H4 (cell line): ENCODE measurements at regions not wholly inside any gene's neighbourhood (a gene's known extent, or its start where the extent isn't known, plus 50 kb on each side); places are given as distances from the start of the nearest gene placed in this dataset.
A peak's percentile ranks its signal among the peaks of the same experiment; 100 is the strongest.

ENCODE experiments used
- DNase-seq: peaks from one replicate; pipeline ENCODE4 v3.0.0-alpha.2; 2015; ENCODE audit warnings: low spot score

GRCh38 chr4:81951891-81952455 is 421.8 kb downstream of the HNRNPD start:
- DNase-seq, result no peak

- no peak for DNase-seq
These were observed 426.8 kb downstream of the HNRNPD start for GRCh38 chr4:81946996-81947395.

- DNase-seq, result no peak
These were observed 443.1 kb downstream of the HNRNPD start for GRCh38 chr4:81930506-81931238.

DNA sequence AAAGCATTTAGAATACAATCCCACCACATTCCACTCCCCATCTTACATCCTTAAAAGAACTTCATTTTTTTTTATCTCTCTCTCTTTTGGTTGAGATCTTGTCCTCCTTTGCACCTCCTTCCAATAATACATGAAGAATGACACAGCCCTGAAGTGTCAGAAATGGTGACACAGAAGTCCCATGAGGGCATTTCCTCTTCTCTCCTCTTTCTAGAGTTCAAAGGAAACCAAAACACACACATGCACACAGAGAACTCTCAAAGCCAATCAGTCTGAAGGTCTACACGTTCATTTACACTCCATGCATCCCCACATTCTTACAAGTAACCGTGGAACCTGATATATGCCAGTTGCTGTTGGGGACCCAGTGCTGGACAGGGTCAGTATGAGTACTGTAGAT is 450.7 kb downstream of the HNRNPD start:
- no peak for DNase-seq

DNA sequence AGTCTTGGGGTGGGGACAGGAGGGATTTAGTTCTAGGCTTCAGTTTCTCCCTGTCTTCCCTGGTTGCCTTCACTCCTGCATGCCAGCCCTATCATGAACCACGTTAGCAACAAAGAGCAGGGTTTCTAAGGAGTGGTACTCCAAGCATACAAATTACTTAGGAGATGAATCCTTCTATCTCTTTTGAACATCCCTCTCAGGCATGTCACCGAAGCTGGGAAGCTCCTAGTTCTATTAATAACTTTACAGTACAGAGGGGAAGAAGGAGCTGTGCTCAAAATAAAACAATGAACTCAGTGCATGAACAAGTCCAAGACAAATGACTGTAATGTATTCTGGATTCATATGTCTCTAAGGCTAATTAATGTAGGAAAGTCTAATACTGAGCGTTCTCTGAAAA is 450.6 kb upstream of the RASGEF1B start:
- no peak for DNase-seq

DNA sequence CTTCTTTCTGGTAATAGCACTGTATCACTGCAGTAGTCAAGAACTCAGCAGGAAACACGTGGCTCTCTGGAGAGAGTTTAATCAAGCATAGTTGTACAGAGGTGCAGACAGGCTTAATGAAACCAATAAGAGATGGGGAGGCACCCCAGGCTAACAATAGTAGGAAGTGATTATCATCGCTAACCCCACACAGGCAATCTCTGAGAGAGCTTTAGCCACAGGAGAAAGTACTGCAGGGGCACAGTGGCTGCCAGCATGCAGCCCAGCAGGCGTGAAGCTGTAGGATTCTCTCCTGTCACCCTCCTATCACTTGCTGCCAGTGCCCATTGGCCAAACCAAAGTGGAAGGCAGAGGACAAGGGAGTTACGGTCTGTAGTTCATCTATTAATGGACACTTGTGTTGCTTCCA is 450.0 kb upstream of the RASGEF1B start:
- DNase-seq, result no peak

DNA sequence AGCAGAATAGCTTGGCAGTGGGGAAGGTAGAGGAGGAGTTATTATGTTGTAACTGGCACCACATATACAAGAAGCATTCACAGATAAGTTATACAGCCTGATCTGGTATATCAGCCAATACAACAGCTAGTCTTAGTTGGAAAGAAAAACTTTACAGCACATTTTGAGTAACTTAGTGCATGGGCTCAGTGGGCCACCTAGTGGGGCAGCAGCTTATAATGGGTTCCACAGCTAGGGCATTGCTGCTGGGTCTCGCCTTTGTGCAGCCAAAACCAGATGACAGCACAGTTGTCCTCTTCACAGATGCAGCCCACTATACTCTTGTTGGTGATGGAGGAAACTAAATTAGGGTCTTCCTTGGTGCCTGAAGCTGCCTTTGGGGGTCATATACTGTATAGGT is 448.1 kb upstream of the RASGEF1B start:
- no peak for DNase-seq

DNA sequence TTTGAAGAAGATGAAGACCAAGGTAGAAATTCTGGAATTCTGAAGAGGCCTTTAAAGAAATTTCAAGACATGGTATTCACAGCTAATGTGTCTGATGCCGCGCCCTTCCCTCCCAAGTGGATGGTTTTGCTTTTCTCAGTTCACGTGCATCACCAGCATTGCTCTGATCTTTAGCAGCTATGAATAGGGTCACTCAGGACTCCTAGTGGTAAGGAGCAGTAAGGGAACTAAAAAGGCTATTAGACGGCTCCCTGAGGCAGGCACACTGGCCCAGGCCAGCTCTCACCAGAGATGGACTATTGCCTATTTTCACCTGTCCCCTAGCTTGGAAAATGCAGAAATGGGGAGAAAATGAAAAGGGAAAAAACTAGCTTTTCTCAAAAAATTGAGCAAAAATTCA is 447.5 kb upstream of the RASGEF1B start:
- DNase-seq, result peak; percentile 42

- no peak for DNase-seq
These were observed 443.7 kb upstream of the RASGEF1B start for GRCh38 chr4:81915430-81915829.

DNA sequence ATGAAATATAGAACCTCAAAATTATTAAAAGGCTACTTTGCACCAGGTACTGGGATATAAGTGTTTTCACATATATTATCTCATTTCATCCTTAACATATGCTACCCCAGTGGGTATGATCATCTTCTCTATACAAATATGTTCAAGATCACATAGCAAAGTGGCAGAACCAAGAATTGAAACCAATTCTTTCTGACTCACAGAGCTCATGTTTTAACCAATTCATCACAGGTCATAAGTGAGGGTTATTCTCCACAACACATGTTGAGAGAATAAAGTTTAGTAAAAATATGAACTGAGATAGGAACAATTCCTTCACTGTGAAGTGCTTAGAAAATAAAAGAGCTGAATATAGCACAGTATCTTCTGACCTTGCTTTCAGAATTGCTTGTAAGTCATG is 442.9 kb upstream of the RASGEF1B start:
- DNase-seq, result no peak

DNA sequence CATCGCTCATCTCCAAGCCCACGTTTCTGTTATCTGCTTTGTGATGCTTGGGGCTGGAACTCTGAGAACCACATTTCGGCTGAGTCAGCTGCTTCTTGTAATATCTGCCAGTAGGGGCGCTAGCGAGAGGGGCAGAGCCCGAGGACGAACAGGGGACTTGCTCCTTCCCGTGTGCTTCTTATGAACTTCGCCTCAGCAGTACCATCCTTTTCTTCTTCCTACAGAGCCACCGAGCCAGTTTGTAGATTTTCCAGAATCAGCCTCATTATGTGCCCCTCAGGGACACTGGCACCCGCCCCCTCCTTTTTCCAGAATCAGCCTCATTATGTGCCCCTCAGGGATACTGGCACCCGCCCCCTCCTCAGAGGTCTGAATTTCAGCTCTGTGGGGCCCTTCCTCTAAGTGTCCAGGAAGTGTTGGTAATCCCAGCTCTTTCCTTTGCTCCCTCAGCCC is 441.7 kb upstream of the RASGEF1B start:
- DNase-seq, result peak; percentile 73

- no peak for DNase-seq
These were observed 440.8 kb upstream of the RASGEF1B start for GRCh38 chr4:81912376-81913030.

- DNase-seq, result no peak
These were observed 435.2 kb upstream of the RASGEF1B start for GRCh38 chr4:81906905-81907304.

DNA sequence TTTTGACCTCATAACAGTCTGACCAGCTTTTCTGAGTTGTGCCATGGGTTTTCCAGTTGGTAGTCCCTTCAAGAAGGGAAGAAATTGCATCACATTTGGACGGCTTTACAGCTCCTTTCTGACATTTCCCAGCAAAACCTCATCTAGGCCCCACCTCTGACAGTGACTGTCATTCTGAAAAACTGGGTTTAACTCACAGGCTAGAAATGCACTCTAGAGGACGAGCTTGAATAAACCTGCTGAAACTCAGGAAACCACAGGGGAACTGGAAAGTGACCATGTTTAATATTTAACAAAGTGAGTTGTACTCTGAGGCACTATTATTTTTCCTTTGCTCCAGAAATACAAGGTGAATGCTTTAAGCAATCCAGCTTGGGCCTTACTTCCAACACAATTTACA is 434.3 kb upstream of the RASGEF1B start:
- DNase-seq, result no peak

DNA sequence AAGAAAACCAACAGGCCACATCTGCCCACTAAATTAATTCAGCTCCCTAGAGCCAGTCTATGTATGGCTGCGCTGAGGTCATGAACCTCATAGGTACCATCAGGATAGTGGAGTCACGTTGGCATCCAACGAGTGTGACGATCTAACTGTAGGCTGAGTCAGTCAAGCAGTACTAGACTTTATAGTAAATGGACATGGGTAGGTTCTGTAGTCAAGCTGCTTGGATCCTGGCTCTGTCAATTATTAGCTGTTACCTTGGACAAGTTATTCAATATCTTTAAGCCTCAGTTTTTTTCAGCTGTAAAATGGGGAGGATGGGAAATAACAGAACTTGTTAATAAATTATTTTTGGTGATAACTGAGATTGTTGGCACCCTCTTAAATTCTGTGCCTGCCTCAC is 432.4 kb upstream of the RASGEF1B start:
- DNase-seq, result no peak

GRCh38 chr4:81903212-81903611 is 431.5 kb upstream of the RASGEF1B start:
- DNase-seq, result no peak

GRCh38 chr4:81898862-81899504 is 427.3 kb upstream of the RASGEF1B start:
- DNase-seq, result no peak

- no peak for DNase-seq
These were observed 425.2 kb upstream of the RASGEF1B start for GRCh38 chr4:81896936-81897335.

DNA sequence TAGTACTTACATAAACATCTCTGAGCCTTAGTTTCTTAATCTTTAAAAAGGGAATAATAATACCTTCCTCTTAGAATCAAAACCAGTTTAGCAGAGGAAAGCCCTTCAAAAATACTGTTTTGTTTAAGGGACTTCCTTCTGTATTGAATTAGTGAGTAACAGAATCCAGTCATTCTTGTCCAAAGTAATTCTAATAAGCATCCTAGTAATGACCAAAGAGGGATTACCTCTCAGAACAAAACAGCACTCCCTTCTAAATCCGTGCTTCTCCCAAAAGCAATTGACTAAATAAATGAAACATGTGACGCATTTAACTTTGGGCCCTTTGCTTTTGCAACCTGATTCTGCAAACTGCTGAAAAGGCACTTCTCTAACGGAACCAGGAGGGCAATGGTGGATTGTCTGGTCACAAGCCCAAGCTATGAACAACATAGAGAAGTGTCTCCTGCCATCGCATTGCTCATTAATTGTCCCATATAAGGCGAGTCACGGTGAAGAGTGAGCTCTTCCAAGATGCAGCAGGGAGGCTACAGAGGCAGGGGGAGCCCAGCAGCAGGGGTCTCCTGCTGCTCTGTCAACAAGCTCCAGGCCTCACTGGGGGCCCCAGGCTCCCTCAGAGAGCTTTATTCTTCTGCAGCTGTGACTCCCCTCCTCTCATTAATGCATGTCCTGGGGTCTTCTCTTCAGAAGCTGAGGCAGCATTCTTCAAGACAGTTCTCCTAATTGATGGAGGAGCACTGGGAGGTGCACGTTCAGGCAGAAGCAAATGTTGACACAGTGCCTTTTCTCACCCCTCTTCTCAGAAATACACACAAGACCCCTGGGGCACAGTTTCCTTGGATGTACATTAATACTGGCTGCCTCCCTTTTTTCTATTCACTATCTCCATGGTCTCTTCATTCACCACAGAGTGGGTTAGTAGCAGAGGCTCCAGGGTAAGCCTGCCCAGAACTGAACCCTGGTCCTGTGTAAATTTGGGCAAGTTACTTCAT is 419.6 kb upstream of the RASGEF1B start:
- no peak for DNase-seq

DNA sequence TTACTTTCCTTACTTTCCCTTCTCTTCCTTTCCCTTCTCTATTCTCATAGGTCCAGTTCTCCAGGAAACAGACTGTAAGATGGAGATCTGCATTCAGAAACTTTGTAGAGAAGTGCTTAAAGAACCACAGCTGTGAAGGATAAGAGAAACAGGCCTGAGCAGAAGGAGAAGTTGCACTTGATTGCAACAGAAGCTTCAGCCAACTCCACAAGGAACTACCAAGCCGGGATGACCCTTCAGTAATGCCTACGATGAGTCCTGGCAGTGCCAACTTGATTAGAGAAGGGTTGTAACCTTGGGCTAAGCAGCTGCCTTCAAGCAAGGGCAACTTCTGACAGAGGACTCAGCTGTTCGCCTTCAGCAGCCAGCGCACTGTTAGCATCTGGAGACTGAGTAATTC is 413.3 kb upstream of the RASGEF1B start:
- DNase-seq, result no peak
